Testis (tissue), 2 donors: ENCODE measurements at regions not wholly inside any gene's neighbourhood (a gene's known extent, or its start where the extent isn't known, plus 50 kb on each side); places are given as distances from the start of the nearest gene placed in this dataset.

Experiments
- POLR2A ChIP-seq: fragments of 450-650 bp; IDR thresholded peaks from one replicate; pipeline ENCODE4 v1.6.1; 2017; ENCODE audit warnings: antibody characterized with exemption, mild to moderate bottlenecking, moderate library complexity
- TF ChIP-seq, protein P1 (sequence below), 3 experiments: fragments of 450-650 bp in 2 of 3; fragments of 200-600 bp in 1 of 3; sonication (generic) in 1 of 3; IDR thresholded peaks; one replicate each; pipeline ENCODE4 v1.5.1; 2016 to 2019; ENCODE audit warnings: antibody characterized with exemption in 3 of 3, mild to moderate bottlenecking in 2 of 3, moderate library complexity in 1 of 3

DNA sequence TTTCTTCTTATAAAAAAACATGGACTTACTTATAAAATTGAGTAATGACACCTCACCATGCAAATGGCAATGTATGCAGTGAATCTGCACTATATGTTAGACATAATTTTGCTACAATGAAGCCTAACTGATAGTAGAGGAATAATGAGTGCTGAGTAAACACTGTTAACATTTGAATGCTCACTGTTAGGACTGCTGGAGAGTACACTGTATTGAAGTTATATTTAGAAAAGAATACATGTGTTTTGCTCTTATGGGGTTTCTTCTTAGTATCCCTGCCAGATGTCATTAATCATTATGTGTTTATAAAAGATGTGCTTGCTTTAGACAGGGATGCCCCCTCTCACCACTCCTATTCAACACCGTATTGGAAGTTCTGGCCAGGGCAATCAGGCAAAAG lies 111.1 kb upstream of the ZP4 start:
- TF ChIP-seq, protein P1, sequence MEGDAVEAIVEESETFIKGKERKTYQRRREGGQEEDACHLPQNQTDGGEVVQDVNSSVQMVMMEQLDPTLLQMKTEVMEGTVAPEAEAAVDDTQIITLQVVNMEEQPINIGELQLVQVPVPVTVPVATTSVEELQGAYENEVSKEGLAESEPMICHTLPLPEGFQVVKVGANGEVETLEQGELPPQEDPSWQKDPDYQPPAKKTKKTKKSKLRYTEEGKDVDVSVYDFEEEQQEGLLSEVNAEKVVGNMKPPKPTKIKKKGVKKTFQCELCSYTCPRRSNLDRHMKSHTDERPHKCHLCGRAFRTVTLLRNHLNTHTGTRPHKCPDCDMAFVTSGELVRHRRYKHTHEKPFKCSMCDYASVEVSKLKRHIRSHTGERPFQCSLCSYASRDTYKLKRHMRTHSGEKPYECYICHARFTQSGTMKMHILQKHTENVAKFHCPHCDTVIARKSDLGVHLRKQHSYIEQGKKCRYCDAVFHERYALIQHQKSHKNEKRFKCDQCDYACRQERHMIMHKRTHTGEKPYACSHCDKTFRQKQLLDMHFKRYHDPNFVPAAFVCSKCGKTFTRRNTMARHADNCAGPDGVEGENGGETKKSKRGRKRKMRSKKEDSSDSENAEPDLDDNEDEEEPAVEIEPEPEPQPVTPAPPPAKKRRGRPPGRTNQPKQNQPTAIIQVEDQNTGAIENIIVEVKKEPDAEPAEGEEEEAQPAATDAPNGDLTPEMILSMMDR (IDR thresholded peaks at IDR 0.05) = no peak
- TF ChIP-seq POLR2A = no peak
